Left lobe of liver (tissue), 2 donors: ENCODE measurements at regions not wholly inside any gene's neighbourhood (a gene's known extent, or its start where the extent isn't known, plus 50 kb on each side); places are given as distances from the start of the nearest gene placed in this dataset.

Experiments
- ATAC-seq: fragments of 200-7000 bp; cut with Tn5 transposase; one replicate; pipeline ENCODE4 v1.9.1; 2020; ENCODE audit warnings: mild to moderate bottlenecking, moderate library complexity
- DNase-seq: peaks from one replicate; pipeline ENCODE4 v3.0.0-alpha.2; 2020; ENCODE audit warnings: low spot score
- donor health status: DM: no; HTN: no; CAD: no; lungs with moderate emphysema.
- donor health status: DM: no; HTN: yes; CAD: no.

GRCh38 chr10:92747066-92747465, 57.3 kb downstream of the HHEX start:
- no peak for ATAC-seq

GRCh38 chr10:92747600-92747999, 57.8 kb downstream of the HHEX start:
- peak; percentile 71 for DNase-seq
- ATAC-seq, result peak; percentile 98

More at GRCh38 chr10:92747066-92747465, 57.3 kb downstream of the HHEX start:
- no peak for DNase-seq

GRCh38 chr10:92750791-92751533, 61.2 kb downstream of the HHEX start:
- ATAC-seq (no peak), DNase-seq (no peak)

- DNase-seq, result no peak
- ATAC-seq, result no peak
These were observed 61.7 kb downstream of the HHEX start for GRCh38 chr10:92751534-92751811.

DNA sequence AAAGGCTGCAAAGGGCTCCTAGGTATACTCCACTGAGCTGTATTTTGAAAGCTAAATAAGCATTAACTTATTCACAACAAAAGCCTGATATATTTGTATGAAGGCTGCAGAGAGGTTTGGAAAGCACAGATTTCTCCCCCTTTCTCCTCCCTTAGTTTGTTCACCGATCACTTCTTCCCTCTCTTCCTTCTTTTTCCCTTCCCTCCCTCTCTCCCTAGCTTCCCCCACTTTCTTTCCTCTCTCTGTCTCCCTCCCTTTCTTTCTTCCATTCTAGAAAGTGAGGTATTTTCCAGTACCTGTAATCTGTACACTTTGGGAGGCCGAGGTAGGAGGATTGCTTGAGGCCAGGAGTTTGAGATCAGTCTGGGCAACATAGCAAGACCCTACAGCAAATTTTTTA, 62.1 kb downstream of the HHEX start:
- ATAC-seq, result no peak

GRCh38 chr10:92753865-92754264, 64.1 kb downstream of the HHEX start:
- ATAC-seq, result no peak
- no peak for DNase-seq

More for the DNA sequence above, 62.1 kb downstream of the HHEX start:
- no peak for DNase-seq

- DNase-seq (no peak), ATAC-seq (no peak)
These were observed 66.0 kb downstream of the HHEX start for GRCh38 chr10:92755725-92756124.

DNA sequence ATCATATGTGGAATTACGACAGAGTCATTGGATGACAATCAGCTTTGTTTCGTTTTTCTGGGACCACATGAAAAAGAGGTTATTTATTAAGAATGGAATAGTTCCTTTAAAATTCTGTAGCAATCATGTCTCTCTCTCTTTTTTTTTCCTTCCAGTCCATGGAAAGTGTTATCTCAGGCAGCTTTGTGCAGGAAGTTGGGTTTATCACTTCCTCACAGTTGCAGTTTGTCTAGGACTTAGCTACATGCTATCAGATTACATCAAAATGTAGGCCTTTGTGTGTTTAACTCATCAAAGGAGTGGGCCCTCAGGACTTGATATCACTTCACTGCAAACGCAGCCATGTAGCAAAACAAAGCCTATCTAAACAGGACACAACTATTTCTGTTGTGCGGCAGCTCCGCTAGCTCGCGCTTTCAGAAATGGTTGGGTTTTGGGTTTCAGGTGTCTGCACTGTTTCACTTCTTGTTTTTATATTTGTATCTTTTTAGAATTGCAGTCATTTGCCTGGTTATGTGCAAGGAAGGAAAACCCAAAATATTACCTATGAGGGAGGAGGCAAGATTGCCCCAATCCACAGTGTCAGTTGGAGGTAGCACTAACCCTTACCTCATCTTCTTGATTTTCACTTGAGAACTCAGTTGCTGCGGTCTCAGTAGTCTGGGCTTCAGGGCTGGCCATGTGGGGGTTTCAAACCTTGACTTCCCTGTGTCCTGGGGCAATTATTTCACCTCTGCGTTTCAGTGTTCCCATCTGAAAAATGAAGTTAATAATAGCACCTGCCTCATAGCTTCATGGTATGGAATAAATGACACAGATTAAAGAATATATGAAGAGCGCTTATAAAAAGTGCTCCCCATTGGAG, 66.7 kb downstream of the HHEX start:
- ATAC-seq (peak; percentile 41), DNase-seq (no peak)

DNA sequence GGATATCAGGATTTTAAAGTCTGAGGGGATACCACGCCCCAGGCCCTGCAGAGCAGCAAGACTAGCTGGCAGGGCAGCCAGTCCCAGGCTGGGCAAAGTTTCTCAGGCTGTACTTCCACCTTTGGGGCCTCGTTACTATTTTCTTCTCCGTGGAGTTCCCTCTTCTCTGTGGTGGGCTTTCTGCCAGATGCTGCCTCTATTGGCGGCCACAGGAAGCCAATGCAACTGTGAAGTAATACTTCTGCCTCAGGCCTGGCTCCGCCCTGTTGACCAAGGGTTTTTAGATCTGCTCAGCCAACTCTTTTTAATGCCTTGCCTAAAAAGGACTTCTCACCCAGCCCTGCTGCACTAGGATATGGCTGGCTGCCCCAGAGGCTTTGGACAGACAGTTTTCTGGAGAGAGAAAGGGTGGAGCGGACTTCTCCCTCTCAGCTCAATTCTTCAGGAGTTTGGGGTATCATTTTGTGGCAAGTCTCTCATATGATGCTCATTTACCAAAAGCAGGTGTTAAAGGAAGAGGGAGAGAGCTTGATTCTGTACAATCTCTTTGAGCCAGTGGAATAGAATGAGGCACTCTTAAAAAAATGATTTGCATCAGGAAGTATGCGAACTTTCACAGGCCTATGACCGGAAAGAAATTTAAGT, 67.4 kb downstream of the HHEX start:
- DNase-seq (peak; percentile 72), ATAC-seq (peak; percentile 80)

DNA sequence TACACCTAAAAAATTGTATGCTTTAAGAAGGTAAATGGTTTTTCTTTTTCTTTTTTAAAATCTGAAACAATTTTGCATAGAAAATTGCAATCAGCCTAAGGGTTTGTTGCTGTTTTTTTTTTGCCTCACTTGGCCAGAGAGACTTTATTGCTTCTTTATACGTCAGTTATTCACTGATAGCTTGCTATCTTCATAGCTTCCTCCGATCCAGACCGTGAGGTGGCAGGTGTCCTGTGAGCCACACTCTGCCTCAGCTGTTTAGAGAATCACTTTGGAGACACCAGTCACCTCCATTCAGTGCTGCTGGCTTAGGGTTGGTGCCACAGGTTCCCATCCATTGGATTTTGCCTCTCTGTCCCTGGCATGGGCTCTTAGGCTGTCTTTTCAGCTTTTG, 68.0 kb downstream of the HHEX start:
- no peak for DNase-seq

DNA sequence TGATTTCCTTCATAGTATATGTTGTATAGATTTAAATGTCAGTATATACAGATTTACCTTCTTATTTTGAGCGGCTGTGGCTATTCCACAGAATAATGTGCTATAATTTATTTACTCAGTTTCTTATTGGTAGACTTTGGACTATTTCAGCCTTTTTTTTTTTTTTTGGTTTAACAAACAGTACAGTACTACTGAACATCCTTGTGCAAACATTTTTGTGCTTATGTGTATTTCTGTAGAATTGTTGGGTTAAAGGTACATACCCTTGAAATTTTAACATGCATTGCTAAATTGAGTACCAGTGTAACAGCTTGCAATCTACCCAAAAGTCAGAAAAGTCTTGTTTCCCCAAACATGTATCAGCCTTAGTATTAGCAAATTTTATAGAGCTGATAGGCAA, 68.8 kb downstream of the HHEX start:
- DNase-seq, result no peak
- no peak for ATAC-seq

More for the DNA sequence above, 68.0 kb downstream of the HHEX start:
- ATAC-seq, result no peak

- no peak for DNase-seq
- no peak for ATAC-seq
These were observed 70.9 kb downstream of the HHEX start for GRCh38 chr10:92760609-92761008.

DNA sequence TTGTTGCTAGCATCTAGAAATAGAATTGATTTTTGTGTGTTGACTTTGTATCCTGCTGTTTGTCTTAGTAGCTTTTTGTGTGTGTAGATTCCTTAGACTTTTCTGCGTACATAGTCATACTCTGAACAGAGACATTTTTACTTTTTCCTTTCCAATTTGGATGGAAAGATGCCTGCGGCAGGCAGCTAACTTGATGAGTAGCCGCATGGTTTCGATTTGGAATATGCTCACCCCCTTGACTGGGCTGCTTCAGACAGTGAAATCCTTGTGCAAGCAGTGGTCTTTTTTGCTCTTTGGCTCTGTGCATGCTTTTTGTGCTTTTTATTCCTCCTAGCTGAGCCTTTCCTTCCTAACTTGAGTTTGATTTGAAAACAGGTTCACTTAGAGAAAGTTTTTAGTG, 71.8 kb downstream of the HHEX start:
- ATAC-seq (no peak), DNase-seq (no peak)

DNA sequence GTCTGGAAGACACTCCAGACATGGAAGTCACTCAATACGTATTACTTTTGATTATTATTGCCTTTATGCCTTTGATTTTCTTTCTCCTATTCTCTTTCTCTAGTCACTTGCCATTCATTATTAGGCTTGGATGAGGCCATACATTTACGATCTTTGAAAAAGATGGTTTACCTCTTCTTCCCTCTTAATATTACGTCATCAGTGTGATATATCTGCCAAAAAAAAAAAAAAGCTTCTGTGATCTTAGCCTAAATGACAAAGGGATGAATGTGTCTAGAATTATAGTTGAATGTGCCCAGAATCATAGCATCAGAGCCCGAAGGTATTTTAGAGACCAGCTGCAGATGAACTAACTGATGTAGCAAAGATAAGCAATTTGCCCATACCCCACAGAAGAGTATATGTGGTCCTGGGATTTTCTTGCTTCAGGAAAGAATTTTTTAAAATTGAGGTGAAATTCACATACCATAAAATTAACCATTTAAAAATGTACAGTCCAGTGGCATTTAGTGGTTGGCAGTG, 73.9 kb downstream of the HHEX start:
- DNase-seq, result no peak
- no peak for ATAC-seq

- ATAC-seq (no peak), DNase-seq (no peak)
These were observed 76.7 kb downstream of the HHEX start for GRCh38 chr10:92766451-92766850.

DNA sequence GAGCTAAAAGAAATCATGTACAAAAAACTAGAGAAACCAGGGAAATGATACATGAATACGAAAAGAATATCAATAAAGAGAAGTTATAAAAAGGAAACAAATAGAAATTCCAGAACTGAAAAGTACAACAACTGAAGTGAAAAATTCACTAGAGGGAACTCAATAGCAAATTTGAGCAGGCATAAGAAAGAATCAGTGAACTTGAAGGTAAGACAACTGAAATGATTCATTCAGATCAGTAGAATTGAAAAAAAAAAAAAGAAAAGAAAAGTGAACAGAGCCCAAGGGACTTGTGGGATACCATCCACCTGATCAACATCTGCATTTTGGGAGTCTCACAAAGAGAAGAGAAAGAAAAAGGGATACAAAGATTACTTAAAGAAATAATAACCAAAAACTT, 78.3 kb downstream of the HHEX start:
- DNase-seq, result no peak
- no peak for ATAC-seq

DNA sequence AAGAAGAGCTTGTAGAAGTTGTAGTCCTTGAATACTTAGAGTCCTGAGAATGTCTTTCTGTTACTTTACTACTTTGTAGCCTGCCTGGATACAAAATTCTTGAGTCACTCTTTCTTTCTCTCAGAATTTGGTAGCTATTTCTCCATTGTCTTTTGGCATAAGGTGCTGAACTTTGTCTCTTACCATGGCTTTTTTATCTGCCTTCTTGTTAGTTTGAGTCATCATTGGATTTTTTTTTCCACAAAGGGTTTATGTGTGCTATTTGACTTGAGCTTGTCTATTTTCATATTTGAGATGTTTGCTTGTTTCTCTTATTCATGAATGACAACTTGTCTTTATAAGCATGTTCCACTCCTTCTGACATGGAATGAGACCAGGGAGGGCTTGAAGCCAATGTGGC, 74.5 kb upstream of the EXOC6 start:
- ATAC-seq (no peak), DNase-seq (no peak)

DNA sequence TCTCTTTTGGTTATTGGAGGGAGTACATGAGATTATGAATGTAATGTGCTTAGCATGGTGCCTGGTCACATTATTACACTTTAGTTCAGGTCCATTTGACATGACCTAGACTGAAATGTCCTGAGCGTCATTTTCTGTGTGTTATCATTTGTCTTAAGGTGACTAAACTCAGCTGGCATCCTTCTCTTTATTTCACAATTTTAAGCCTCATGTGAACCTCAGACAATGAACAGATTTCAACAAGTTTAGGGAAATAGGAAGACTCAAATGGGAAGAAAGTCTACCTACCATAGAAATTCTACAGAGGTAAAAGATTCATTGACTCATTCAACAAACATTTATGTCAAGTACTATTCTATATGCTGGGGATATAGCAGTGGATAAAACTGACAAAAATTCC, 70.2 kb upstream of the EXOC6 start:
- ATAC-seq, result no peak

DNA sequence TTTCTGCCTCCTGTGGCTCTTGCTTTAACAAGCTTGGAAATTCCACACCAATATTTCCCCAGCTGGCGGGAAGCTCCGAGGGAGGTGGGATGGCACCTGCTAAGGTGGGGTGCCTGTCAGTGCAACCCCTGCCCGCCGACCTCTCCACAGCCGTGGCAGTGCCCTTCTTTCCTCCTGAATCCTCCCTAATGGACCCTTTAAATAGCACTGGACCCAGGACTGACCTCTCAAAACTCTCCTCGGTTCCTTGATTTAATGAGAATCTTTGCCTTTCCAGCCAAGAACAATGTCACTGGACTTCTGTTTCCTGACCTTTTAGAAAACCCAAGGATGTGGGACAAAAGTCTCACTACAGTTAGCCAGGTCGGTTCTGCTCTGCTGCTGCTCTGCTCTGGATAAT, 63.2 kb upstream of the EXOC6 start:
- ATAC-seq (no peak), DNase-seq (no peak)

More for the DNA sequence above, 70.2 kb upstream of the EXOC6 start:
- no peak for DNase-seq

DNA sequence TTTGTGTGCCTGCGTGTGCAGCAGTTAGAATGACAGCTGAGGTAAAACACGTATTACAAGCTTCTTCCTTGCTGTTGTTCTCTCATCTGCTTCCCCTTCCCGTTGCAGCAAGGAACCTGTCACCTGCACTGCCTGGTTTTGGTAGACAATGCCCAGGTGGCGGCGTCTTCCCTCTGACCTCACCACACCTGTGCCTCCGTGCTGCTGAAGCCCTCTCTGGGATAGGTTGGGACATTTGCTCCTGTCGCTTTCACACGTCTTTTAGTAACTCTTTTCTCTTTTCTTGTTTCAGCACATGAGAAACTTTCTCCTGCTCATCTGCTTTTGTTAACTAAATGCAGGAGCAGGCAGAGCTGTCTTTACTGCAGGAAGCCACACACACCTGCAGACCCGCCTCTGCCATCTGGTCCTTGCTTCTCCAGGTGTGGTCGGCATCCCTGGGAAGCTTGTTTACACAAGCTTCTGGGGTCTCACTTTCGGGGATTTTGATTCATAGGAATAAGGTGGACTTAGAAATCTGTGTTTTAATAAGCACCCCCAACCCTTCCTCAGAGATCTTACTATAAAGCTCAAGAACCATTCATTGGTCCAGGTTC, 60.7 kb upstream of the EXOC6 start:
- no peak for ATAC-seq

GRCh38 chr10:92789067-92789466, 59.3 kb upstream of the EXOC6 start:
- DNase-seq, result no peak
- no peak for ATAC-seq

More for the DNA sequence above, 60.7 kb upstream of the EXOC6 start:
- no peak for DNase-seq
